ENCODE measurements at regions not wholly inside any gene's neighbourhood (a gene's known extent, or its start where the extent isn't known, plus 50 kb on each side); places are given as distances from the start of the nearest gene placed in this dataset.

- no peaks in the 10 kb centered on the region for H3K9me1 ChIP-seq (ENCODE audit: insufficient read depth, low read length)
- H3K56ac ChIP-seq (ENCODE audit: extremely low read depth, insufficient read depth, low read length): no peak overlapping the region
- H3K4me3 ChIP-seq (ENCODE audit: insufficient read depth, low read depth, low read length): no peak overlapping the region
- dilution Hi-C loops (cut with HindIII; ENCODE audit: low sequenced_read_pairs, unreplicated experiment): no loop called here
- H2BK20ac ChIP-seq (ENCODE audit: low read depth, low read length): no peak overlapping the region
- H3K18ac ChIP-seq (ENCODE audit: low read depth, low read length): peak overlapping the region; percentile 29; the same call in 1 of the 2 replicates
- no peak overlapping the region for H2AK9ac ChIP-seq (replicated peaks; ENCODE audit: low read depth, low read length, poor library complexity)
- H3K36me3 ChIP-seq (ENCODE audit: control insufficient read depth, insufficient read depth, low read length): no peaks in the 10 kb centered on the region
- DNase-seq (peak; percentile 23), ATAC-seq (ENCODE audit: low read depth) (no peak)
- no peak overlapping the region for H2BK120ac ChIP-seq (ENCODE audit: low read depth, low read length)
- BruUV-seq (replicated peaks): no TSS peak
- H4K91ac ChIP-seq (ENCODE audit: insufficient read depth, low read depth, low read length): no peak overlapping the region
- peaks cover 1% of the 10 kb centered on the region; the same call in 1 of the 2 replicates for H3K4me1 ChIP-seq (ENCODE audit: control insufficient read depth, insufficient read depth, low read length)
- intact Hi-C loops (cut with micrococcal nuclease): no loop called here
- no peak overlapping the region for H3K4ac ChIP-seq (ENCODE audit: low read depth, low read length)
- H3K9me3 ChIP-seq (ENCODE audit: control insufficient read depth, insufficient read depth, low read length): no peaks in the 10 kb centered on the region
- H3K4me2 ChIP-seq (ENCODE audit: low read depth, low read length): no peak overlapping the region
- 29% methylated on average over 1 of the region's 1 CpG; no CpG with 5 or more reads in 1 of the 2 experiments for WGBS, 2 experiments (ENCODE audit: extremely low coverage in 2 of 2, insufficient read length in 1 of 2)
- ChIA-PET CTCF (interaction anchor here (0.9 kb wide), 1 partner anchor 15 kb away, joined by 3 read pairs; no protein-coding TSS in a partner anchor), POLR2A (ENCODE audit: unreplicated experiment) (no interaction called here)
- no peak overlapping the region for H3K23ac ChIP-seq (ENCODE audit: low read depth, low read length)
- peaks cover 5% of the 10 kb centered on the region; the same call in 1 of the 2 replicates for H3K27me3 ChIP-seq (ENCODE audit: control insufficient read depth, insufficient read depth, low read length)
- H4K5ac ChIP-seq (ENCODE audit: low read depth, low read length): no peak overlapping the region
- no peak overlapping the region for H4K8ac ChIP-seq (ENCODE audit: low read depth in 2 of 2, low read length in 2 of 2)
- H2AFZ ChIP-seq (replicated peaks; ENCODE audit: low read length, poor library complexity): no peak overlapping the region
- H3K27ac ChIP-seq (ENCODE audit: insufficient read depth, low read length): no peak overlapping the region
- no peak overlapping the region for H2AK5ac ChIP-seq (ENCODE audit: low read depth, low read length)
- H3K79me1 ChIP-seq (ENCODE audit: low read depth in 1 of 2, low read length in 2 of 2): no peaks in the 10 kb centered on the region
- no peaks in the 10 kb centered on the region for H4K20me1 ChIP-seq (ENCODE audit: insufficient read depth, low read length)
- in situ Hi-C loops (cut with MboI; ENCODE audit: low sequenced_read_pairs): no loop called here
- H3K14ac ChIP-seq (replicated peaks; ENCODE audit: low read depth, low read length): no peak overlapping the region
- no peak for TF ChIP-seq CEBPB (IDR thresholded peaks at IDR 0.05; ENCODE audit: low read depth, low read length)
- TF ChIP-seq CHD1 (IDR thresholded peaks at IDR 0.05; ENCODE audit: low read depth, low read length): no peak
- TF ChIP-seq NFE2L2 (IDR thresholded peaks at IDR 0.05; ENCODE audit: low read depth, low read length): no peak
- TF ChIP-seq USF2 (IDR thresholded peaks at IDR 0.05; ENCODE audit: low read depth, low read length): no peak
- TF ChIP-seq RCOR1 (IDR thresholded peaks at IDR 0.05; ENCODE audit: insufficient replicate concordance, low read length): no peak
- no peak for TF ChIP-seq CTCF (conservative IDR thresholded peaks at IDR 0.05; ENCODE audit: low read depth, low read length)
- no peak for TF ChIP-seq RFX5 (IDR thresholded peaks at IDR 0.05; ENCODE audit: low read depth, low read length)
- no peak for TF ChIP-seq POLR2A (IDR thresholded peaks at IDR 0.05; ENCODE audit: low read depth, low read length)
- TF ChIP-seq SMC3 (IDR thresholded peaks at IDR 0.05; ENCODE audit: low read depth, low read length): no peak
- TF ChIP-seq FOS (IDR thresholded peaks at IDR 0.05; ENCODE audit: low read depth, low read length): no peak
- no peak for TF ChIP-seq ELK1 (IDR thresholded peaks at IDR 0.05; ENCODE audit: borderline replicate concordance, low read depth, low read length)
- no peak for TF ChIP-seq RAD21 (IDR thresholded peaks at IDR 0.05; ENCODE audit: low read length)
- TF ChIP-seq MAZ (IDR thresholded peaks at IDR 0.05; ENCODE audit: borderline replicate concordance, low read depth, low read length): no peak
- TF ChIP-seq MXI1 (IDR thresholded peaks at IDR 0.05; ENCODE audit: borderline replicate concordance, low read depth, low read length): no peak
- no peak for TF ChIP-seq BHLHE40 (IDR thresholded peaks at IDR 0.05; ENCODE audit: low read depth, low read length)
- TF ChIP-seq MAFK (IDR thresholded peaks at IDR 0.05; ENCODE audit: low read depth, low read length): no peak
- no peak overlapping the region for H2BK15ac ChIP-seq (ENCODE audit: low read depth, low read length)
- H2BK5ac ChIP-seq (ENCODE audit: low read depth, low read length, poor library complexity, severe bottlenecking): no peak overlapping the region
- no peak overlapping the region for H3K9ac ChIP-seq (ENCODE audit: low read depth, low read length)
These were observed 119.9 kb upstream of the RHOBTB1 start for GRCh38 chr10:61063901-61064300.
